ENCODE measurements at regions not wholly inside any gene's neighbourhood (a gene's known extent, or its start where the extent isn't known, plus 50 kb on each side); places are given as distances from the start of the nearest gene placed in this dataset.

DNA sequence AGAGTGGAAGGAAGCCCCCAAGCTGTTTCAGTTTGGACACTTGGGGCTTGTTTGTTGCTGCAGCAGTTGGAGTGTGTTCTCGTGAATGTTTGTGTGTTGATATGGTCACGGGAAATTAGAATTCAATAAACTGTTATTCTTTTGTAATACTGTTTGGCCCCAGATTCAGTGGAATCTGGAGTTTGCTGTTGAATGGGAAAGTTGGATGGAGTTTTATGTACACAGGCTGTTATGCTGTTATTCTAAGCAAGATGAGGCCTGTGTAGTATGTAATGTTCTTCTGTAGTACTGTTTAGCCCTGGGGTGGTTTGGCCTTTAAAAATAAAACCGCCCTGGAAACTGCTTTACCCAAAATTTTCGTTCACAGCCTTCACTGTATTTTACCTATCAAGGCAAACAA, 810.4 kb upstream of the HS6ST1 start (continued):
- TF ChIP-seq, protein P1, sequence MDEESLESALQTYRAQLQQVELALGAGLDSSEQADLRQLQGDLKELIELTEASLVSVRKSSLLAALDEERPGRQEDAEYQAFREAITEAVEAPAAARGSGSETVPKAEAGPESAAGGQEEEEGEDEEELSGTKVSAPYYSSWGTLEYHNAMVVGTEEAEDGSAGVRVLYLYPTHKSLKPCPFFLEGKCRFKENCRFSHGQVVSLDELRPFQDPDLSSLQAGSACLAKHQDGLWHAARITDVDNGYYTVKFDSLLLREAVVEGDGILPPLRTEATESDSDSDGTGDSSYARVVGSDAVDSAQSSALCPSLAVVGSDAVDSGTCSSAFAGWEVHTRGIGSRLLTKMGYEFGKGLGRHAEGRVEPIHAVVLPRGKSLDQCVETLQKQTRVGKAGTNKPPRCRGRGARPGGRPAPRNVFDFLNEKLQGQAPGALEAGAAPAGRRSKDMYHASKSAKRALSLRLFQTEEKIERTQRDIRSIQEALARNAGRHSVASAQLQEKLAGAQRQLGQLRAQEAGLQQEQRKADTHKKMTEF (CRISPR knock-in tag; IDR thresholded peaks at IDR 0.05) = no peak
- TF ChIP-seq, protein P2, sequence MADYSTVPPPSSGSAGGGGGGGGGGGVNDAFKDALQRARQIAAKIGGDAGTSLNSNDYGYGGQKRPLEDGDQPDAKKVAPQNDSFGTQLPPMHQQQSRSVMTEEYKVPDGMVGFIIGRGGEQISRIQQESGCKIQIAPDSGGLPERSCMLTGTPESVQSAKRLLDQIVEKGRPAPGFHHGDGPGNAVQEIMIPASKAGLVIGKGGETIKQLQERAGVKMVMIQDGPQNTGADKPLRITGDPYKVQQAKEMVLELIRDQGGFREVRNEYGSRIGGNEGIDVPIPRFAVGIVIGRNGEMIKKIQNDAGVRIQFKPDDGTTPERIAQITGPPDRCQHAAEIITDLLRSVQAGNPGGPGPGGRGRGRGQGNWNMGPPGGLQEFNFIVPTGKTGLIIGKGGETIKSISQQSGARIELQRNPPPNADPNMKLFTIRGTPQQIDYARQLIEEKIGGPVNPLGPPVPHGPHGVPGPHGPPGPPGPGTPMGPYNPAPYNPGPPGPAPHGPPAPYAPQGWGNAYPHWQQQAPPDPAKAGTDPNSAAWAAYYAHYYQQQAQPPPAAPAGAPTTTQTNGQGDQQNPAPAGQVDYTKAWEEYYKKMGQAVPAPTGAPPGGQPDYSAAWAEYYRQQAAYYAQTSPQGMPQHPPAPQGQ (CRISPR knock-in tag; IDR thresholded peaks at IDR 0.05; ENCODE audit: borderline replicate concordance) = no peak
- TF ChIP-seq SMARCC2 (IDR thresholded peaks at IDR 0.05) = no peak
- no peak for TF ChIP-seq ZSCAN9 (CRISPR knock-in tag; IDR thresholded peaks at IDR 0.05; ENCODE audit: borderline replicate concordance)
- TF ChIP-seq, protein P3, sequence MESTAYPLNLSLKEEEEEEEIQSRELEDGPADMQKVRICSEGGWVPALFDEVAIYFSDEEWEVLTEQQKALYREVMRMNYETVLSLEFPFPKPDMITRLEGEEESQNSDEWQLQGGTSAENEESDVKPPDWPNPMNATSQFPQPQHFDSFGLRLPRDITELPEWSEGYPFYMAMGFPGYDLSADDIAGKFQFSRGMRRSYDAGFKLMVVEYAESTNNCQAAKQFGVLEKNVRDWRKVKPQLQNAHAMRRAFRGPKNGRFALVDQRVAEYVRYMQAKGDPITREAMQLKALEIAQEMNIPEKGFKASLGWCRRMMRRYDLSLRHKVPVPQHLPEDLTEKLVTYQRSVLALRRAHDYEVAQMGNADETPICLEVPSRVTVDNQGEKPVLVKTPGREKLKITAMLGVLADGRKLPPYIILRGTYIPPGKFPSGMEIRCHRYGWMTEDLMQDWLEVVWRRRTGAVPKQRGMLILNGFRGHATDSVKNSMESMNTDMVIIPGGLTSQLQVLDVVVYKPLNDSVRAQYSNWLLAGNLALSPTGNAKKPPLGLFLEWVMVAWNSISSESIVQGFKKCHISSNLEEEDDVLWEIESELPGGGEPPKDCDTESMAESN (CRISPR knock-in tag; conservative IDR thresholded peaks at IDR 0.05) = no peak
- TF ChIP-seq, protein P4, sequence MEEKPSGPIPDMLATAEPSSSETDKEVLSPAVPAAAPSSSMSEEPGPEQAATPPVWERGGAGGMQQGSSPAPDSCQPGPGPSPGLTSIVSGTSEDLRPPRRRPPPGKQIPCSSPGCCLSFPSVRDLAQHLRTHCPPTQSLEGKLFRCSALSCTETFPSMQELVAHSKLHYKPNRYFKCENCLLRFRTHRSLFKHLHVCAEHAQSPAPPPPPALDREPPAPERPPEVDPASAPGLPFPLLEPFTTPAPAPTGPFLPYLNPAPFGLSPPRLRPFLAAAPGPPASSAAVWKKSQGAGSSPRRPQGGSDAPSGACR (CRISPR knock-in tag; IDR thresholded peaks at IDR 0.05) = no peak
